GM19468 (cell line): ENCODE measurements at regions not wholly inside any gene's neighbourhood (a gene's known extent, or its start where the extent isn't known, plus 50 kb on each side); places are given as distances from the start of the nearest gene placed in this dataset.

Source experiments
- ATAC-seq: cut with Tn5 transposase; IDR thresholded peaks from one replicate; pipeline ENCODE4 v1.9.1; 2021; ENCODE audit warnings: mild to moderate bottlenecking, moderate library complexity, moderate number of reproducible peaks; ENCODE audit not compliant: unreplicated experiment; ENCODE audit errors: extremely low read depth

GRCh38 chr18:28875059-28875458, 698.1 kb upstream of the CDH2 start:
- no peak for ATAC-seq

GRCh38 chr18:28863396-28863795, 686.5 kb upstream of the CDH2 start:
- ATAC-seq = no peak

GRCh38 chr18:28858248-28858647, 681.3 kb upstream of the CDH2 start:
- ATAC-seq = no peak

- ATAC-seq = no peak
These were observed 679.1 kb upstream of the CDH2 start for GRCh38 chr18:28855989-28856388.

- ATAC-seq = no peak
These were observed 678.6 kb upstream of the CDH2 start for GRCh38 chr18:28855524-28855923.

GRCh38 chr18:28854964-28855363, 678.0 kb upstream of the CDH2 start:
- ATAC-seq = no peak

- ATAC-seq = no peak
These were observed 670.0 kb upstream of the CDH2 start for GRCh38 chr18:28846958-28847357.

- no peak for ATAC-seq
These were observed 660.2 kb upstream of the CDH2 start for GRCh38 chr18:28837100-28837499.

- no peak for ATAC-seq
These were observed 658.0 kb upstream of the CDH2 start for GRCh38 chr18:28834889-28835288.

- no peak for ATAC-seq
These were observed 655.0 kb upstream of the CDH2 start for GRCh38 chr18:28831908-28832307.

GRCh38 chr18:28831476-28831875, 654.5 kb upstream of the CDH2 start:
- no peak for ATAC-seq

- no peak for ATAC-seq
These were observed 649.2 kb upstream of the CDH2 start for GRCh38 chr18:28826107-28826506.

GRCh38 chr18:28824183-28824574, 647.2 kb upstream of the CDH2 start:
- no peak for ATAC-seq

- no peak for ATAC-seq
These were observed 646.7 kb upstream of the CDH2 start for GRCh38 chr18:28823506-28824182.

GRCh38 chr18:28820353-28820752, 643.4 kb upstream of the CDH2 start:
- ATAC-seq = no peak

- no peak for ATAC-seq
These were observed 639.2 kb upstream of the CDH2 start for GRCh38 chr18:28816155-28816554.

GRCh38 chr18:28814365-28814764, 637.4 kb upstream of the CDH2 start:
- ATAC-seq = no peak

GRCh38 chr18:28808373-28808772, 631.4 kb upstream of the CDH2 start:
- ATAC-seq = no peak

GRCh38 chr18:28805491-28805890, 628.6 kb upstream of the CDH2 start:
- no peak for ATAC-seq

GRCh38 chr18:28804512-28805202, 627.7 kb upstream of the CDH2 start:
- no peak for ATAC-seq

GRCh38 chr18:28802546-28802945, 625.6 kb upstream of the CDH2 start:
- ATAC-seq = no peak

GRCh38 chr18:28801876-28802275, 624.9 kb upstream of the CDH2 start:
- ATAC-seq = no peak
